H9 (cell line): ENCODE measurements at regions not wholly inside any gene's neighbourhood (a gene's known extent, or its start where the extent isn't known, plus 50 kb on each side); places are given as distances from the start of the nearest gene placed in this dataset.

ENCODE experiments used
- DNase-seq: peaks from one replicate; pipeline ENCODE4 v3.0.0-alpha.2; 2017
- H2AFZ ChIP-seq: one replicate; pipeline ENCODE4 v1.6.1; 2013; ENCODE audit warnings: mild to moderate bottlenecking, low read length, control low read depth, moderate library complexity
- H2AK5ac ChIP-seq: 2 replicates; pipeline ENCODE4 v1.6.1; 2013; ENCODE audit warnings: low read length, control low read depth, mixed read lengths; ENCODE audit not compliant: insufficient read length
- H2BK120ac ChIP-seq: one replicate; pipeline ENCODE4 v1.6.1; 2013; ENCODE audit warnings: low read depth, mild to moderate bottlenecking, low read length, control low read depth, inconsistent platforms; ENCODE audit not compliant: poor library complexity, severe bottlenecking
- H2BK12ac ChIP-seq: 2 replicates; pipeline ENCODE4 v1.6.1; 2013; ENCODE audit warnings: low read length, control low read depth, mixed read lengths, low read depth; ENCODE audit not compliant: insufficient read length
- H2BK15ac ChIP-seq: 2 replicates; pipeline ENCODE4 v1.6.1; 2013; ENCODE audit warnings: low read depth, low read length, control low read depth
- H2BK20ac ChIP-seq: one replicate; pipeline ENCODE4 v1.6.1; 2013; ENCODE audit warnings: low read depth, mild to moderate bottlenecking, low read length, control low read depth, inconsistent platforms; ENCODE audit not compliant: poor library complexity, severe bottlenecking
- H2BK5ac ChIP-seq: 2 replicates; pipeline ENCODE4 v1.6.1; 2013; ENCODE audit warnings: low read length, control low read depth, mixed read lengths; ENCODE audit not compliant: insufficient read length
- H3K14ac ChIP-seq: 2 replicates; pipeline ENCODE4 v1.6.1; 2013; ENCODE audit warnings: low read length, control low read depth; ENCODE audit not compliant: insufficient read depth
- H3K18ac ChIP-seq: 2 replicates; pipeline ENCODE4 v1.6.1; 2013; ENCODE audit warnings: low read depth, mild to moderate bottlenecking, mixed read lengths, low read length, control low read depth; ENCODE audit not compliant: insufficient read length
- H3K23ac ChIP-seq: 2 replicates; pipeline ENCODE4 v1.6.1; 2013; ENCODE audit warnings: low read length, control low read depth, mixed read lengths, low read depth; ENCODE audit not compliant: insufficient read length
- H3K23me2 ChIP-seq: 2 replicates; pipeline ENCODE4 v1.6.1; 2013; ENCODE audit warnings: low read depth, mild to moderate bottlenecking, mixed read lengths, low read length, control low read depth; ENCODE audit not compliant: insufficient read length, poor library complexity, severe bottlenecking
- H3K27ac ChIP-seq: 2 replicates; pipeline ENCODE4 v1.5.1; 2013; ENCODE audit warnings: low read length, control low read depth, mixed read lengths, low read depth; ENCODE audit not compliant: insufficient read length
- H3K27me3 ChIP-seq: 2 replicates; pipeline ENCODE4 v1.6.1; 2013; ENCODE audit warnings: low read length, control low read depth, inconsistent platforms; ENCODE audit not compliant: insufficient read depth
- H3K4ac ChIP-seq: 2 replicates; pipeline ENCODE4 v1.6.1; 2013; ENCODE audit warnings: low read depth, mild to moderate bottlenecking, control low read depth, inconsistent platforms, low read length, moderate library complexity
- H3K4me1 ChIP-seq: 2 replicates; pipeline ENCODE4 v1.6.1; 2013; ENCODE audit warnings: low read length, control low read depth, inconsistent platforms; ENCODE audit not compliant: insufficient read depth
- H3K4me2 ChIP-seq: 2 replicates; pipeline ENCODE4 v1.6.1; 2013; ENCODE audit warnings: low read length, control low read depth, mixed read lengths; ENCODE audit not compliant: insufficient read length, insufficient read depth
- H3K56ac ChIP-seq: 2 replicates; pipeline ENCODE4 v1.6.1; 2013; ENCODE audit warnings: low read depth, mild to moderate bottlenecking, mixed read lengths, low read length, control low read depth; ENCODE audit not compliant: insufficient read length
- H3K79me1 ChIP-seq: 2 replicates; pipeline ENCODE4 v1.6.1; 2013; ENCODE audit warnings: low read depth, mild to moderate bottlenecking, moderate library complexity, low read length, control low read depth, inconsistent platforms; ENCODE audit not compliant: insufficient read depth, poor library complexity, severe bottlenecking
- H3K79me2 ChIP-seq: 2 replicates; pipeline ENCODE4 v1.6.1; 2013; ENCODE audit warnings: low read length, control low read depth, inconsistent platforms; ENCODE audit not compliant: insufficient read depth
- H3K9ac ChIP-seq: 2 replicates; pipeline ENCODE4 v1.6.1; 2013; ENCODE audit warnings: low read length, control low read depth, mixed read lengths; ENCODE audit not compliant: insufficient read length; ENCODE audit errors: extremely low read depth
- H3K9me3 ChIP-seq: one replicate; pipeline ENCODE4 v1.6.1; 2013; ENCODE audit warnings: low read depth, low read length, inconsistent platforms; ENCODE audit not compliant: control insufficient read depth
- H3T11ph ChIP-seq: one replicate; pipeline ENCODE4 v1.6.1; 2013; ENCODE audit warnings: mild to moderate bottlenecking, low read length, control low read depth, inconsistent platforms
- H4K20me1 ChIP-seq: one replicate; pipeline ENCODE4 v1.6.1; 2013; ENCODE audit not compliant: control insufficient read depth, insufficient read length, insufficient read depth
- H4K5ac ChIP-seq: 2 replicates; pipeline ENCODE4 v1.6.1; 2013; ENCODE audit warnings: low read depth, mild to moderate bottlenecking, mixed read lengths, low read length, control low read depth; ENCODE audit not compliant: insufficient read length
- H4K8ac ChIP-seq: replicated peaks from 2 replicates; pipeline ENCODE4 v1.6.1; 2013; ENCODE audit warnings: low read length, control low read depth, mixed read lengths, low read depth; ENCODE audit not compliant: insufficient read length
- H4K91ac ChIP-seq: 2 replicates; pipeline ENCODE4 v1.6.1; 2013; ENCODE audit warnings: low read depth, mild to moderate bottlenecking, moderate library complexity, mixed read lengths, low read length, control low read depth; ENCODE audit not compliant: insufficient read length
- H3K27ac Mint-ChIP-seq, 3 experiments: 2 replicates in 2 of 3; 3 replicates in 1 of 3; pipeline ENCODE4 v1.8.0; 2020 to 2021; ENCODE audit warnings: mixed read lengths in 3 of 3, mild to moderate bottlenecking in 1 of 3, moderate library complexity in 1 of 3
- H3K27me3 Mint-ChIP-seq: 2 replicates; pipeline ENCODE4 v1.8.0; 2021; ENCODE audit warnings: low read depth, mild to moderate bottlenecking, moderate library complexity, mixed read lengths
- H3K36me3 Mint-ChIP-seq, 3 experiments: 2 replicates in 2 of 3; 3 replicates in 1 of 3; pipeline ENCODE4 v1.8.0; 2020 to 2021; ENCODE audit warnings: low read depth in 3 of 3, mixed read lengths in 3 of 3; ENCODE audit not compliant: insufficient read depth in 1 of 3
- H3K4me1 Mint-ChIP-seq, 2 experiments: 2 replicates each; pipeline ENCODE4 v1.8.0; 2020; ENCODE audit warnings: mixed read lengths in 2 of 2
- H3K4me3 Mint-ChIP-seq, 2 experiments: 2 replicates in 1 of 2; 3 replicates in 1 of 2; pipeline ENCODE4 v1.8.0; 2020 to 2021; ENCODE audit warnings: mild to moderate bottlenecking in 2 of 2, mixed read lengths in 2 of 2, moderate library complexity in 1 of 2
- H3K9me3 Mint-ChIP-seq, 2 experiments: 2 replicates in 1 of 2; 3 replicates in 1 of 2; pipeline ENCODE4 v1.8.0; 2020; ENCODE audit warnings: mild to moderate bottlenecking in 2 of 2, mixed read lengths in 2 of 2, moderate library complexity in 1 of 2
- CTCF ChIP-seq: fragments of 200-600 bp; sonication (generic); conservative IDR thresholded peaks from 3 replicates; pipeline ENCODE4 v1.8.0; 2021; ENCODE audit warnings: antibody characterized with exemption, mild to moderate bottlenecking
- WGBS: extraction: QIAGEN DNeasy Blood & Tissue Kit; methylation state at CpG from one replicate; pipeline ENCODE4 v1.1.7; 2013; ENCODE audit warnings: missing lambda C conversion rate, low lambda C conversion rate, mixed read lengths; ENCODE audit not compliant: insufficient read length; ENCODE audit errors: extremely low coverage; 5-methylcytosine and 5-hydroxymethylcytosine counted together

- Histone ChIP-seq H2BK20ac (no peak overlapping the region), H3K23ac (no peak overlapping the region), H4K91ac (no peak overlapping the region), H2BK15ac (no peak overlapping the region), H3K18ac (no peak overlapping the region), H3K79me2 (no peaks in the 10 kb centered on the region), H2BK5ac (no peak overlapping the region), H2AFZ (no peak overlapping the region), H3K4me2 (no peak overlapping the region), H3K79me1 (no peaks in the 10 kb centered on the region), H4K8ac (no peak overlapping the region), H3K4ac (no peak overlapping the region), H3K27ac (no peak overlapping the region), H4K20me1 (no peaks in the 10 kb centered on the region), H3K27me3 (no peaks in the 10 kb centered on the region), H4K5ac (no peak overlapping the region), H2BK12ac (no peak overlapping the region), H3K14ac (no peak overlapping the region), H2AK5ac (no peak overlapping the region), H3K56ac (no peak overlapping the region), H3K4me1 (no peaks in the 10 kb centered on the region), H3T11ph (no peak overlapping the region), H2BK120ac (no peak overlapping the region), H3K23me2 (no peaks in the 10 kb centered on the region), H3K9me3 (no peaks in the 10 kb centered on the region), H3K9ac (no peak overlapping the region)
- Mint-ChIP-seq H3K27me3 (no peaks in the 10 kb centered on the region), H3K9me3 (no peaks in the 10 kb centered on the region; a peak in 1 of 5 replicates), H3K4me3 (no peak overlapping the region), H3K4me1 (no peaks in the 10 kb centered on the region), H3K36me3 (peaks cover 0 to 4% (median 3%) of the 10 kb centered on the region in 3 experiments; a peak in 1 of 7 replicates), H3K27ac (no peak overlapping the region)
- no CpG with 5 or more reads among the region's 1 CpG for WGBS
- DNase-seq, result no peak
- TF ChIP-seq CTCF, result no peak
Measured at GRCh38 chr2:122357998-122358397, 602.5 kb downstream of the TSN start.
